IMR-90 (cell line): ENCODE measurements at regions not wholly inside any gene's neighbourhood (a gene's known extent, or its start where the extent isn't known, plus 50 kb on each side); places are given as distances from the start of the nearest gene placed in this dataset.

Experiments used
- ATAC-seq: fragments of 200-7000 bp; cut with Tn5 transposase; 2 replicates; pipeline ENCODE4 v1.9.1; 2020; ENCODE audit warnings: low read depth, mild to moderate bottlenecking, moderate library complexity
- BruUV-seq: library from RNA; stranded (reverse); fragments of 400-500 nt; replicated peaks from 2 replicates; lab custom pipeline; 2021; lab: Mats Ljungman, UMichigan
- CTCF ChIA-PET: fragments of 300-600 bp; formaldehyde crosslinking; extraction: SDS; loops from one replicate; lab custom pipeline; 2021; ENCODE audit warnings: antibody characterized with exemption; lab: Yijun Ruan, JAX
- POLR2A ChIA-PET: fragments of 300-600 bp; sonication (Branson Sonifier 250); formaldehyde crosslinking; loops from one replicate; lab custom pipeline; 2022; ENCODE audit warnings: antibody characterized with exemption; ENCODE audit not compliant: unreplicated experiment; lab: Charles Lee
- DNase-seq: peaks from one replicate; pipeline ENCODE4 v3.0.0; 2013
- H2AFZ ChIP-seq: replicated peaks from 2 replicates; pipeline ENCODE3; 2013; ENCODE audit warnings: low read length, mild to moderate bottlenecking; ENCODE audit not compliant: poor library complexity
- H2AK5ac ChIP-seq: 2 replicates; pipeline ENCODE4 v1.6.1; 2013; ENCODE audit warnings: low read depth, low read length, inconsistent platforms
- H2AK9ac ChIP-seq: replicated peaks from 2 replicates; pipeline ENCODE3; 2013; ENCODE audit warnings: mild to moderate bottlenecking, low read depth, low read length, moderate library complexity; ENCODE audit not compliant: poor library complexity
- H2BK120ac ChIP-seq: 2 replicates; pipeline ENCODE4 v1.6.1; 2013; ENCODE audit warnings: low read depth, low read length, inconsistent platforms
- H2BK15ac ChIP-seq: 3 replicates; pipeline ENCODE4 v1.6.1; 2013; ENCODE audit warnings: low read depth, low read length, inconsistent platforms
- H2BK20ac ChIP-seq: 2 replicates; pipeline ENCODE4 v1.6.1; 2013; ENCODE audit warnings: low read depth, mild to moderate bottlenecking, inconsistent platforms, low read length, moderate library complexity
- H2BK5ac ChIP-seq: 2 replicates; pipeline ENCODE4 v1.6.1; 2013; ENCODE audit warnings: mild to moderate bottlenecking, low read depth, low read length, inconsistent platforms; ENCODE audit not compliant: poor library complexity, severe bottlenecking
- H3K14ac ChIP-seq: replicated peaks from 2 replicates; pipeline ENCODE4 v1.6.1; 2013; ENCODE audit warnings: low read depth, low read length, inconsistent platforms
- H3K18ac ChIP-seq: 2 replicates; pipeline ENCODE4 v1.6.1; 2013; ENCODE audit warnings: low read depth, low read length, control low read depth
- H3K23ac ChIP-seq: 2 replicates; pipeline ENCODE4 v1.6.1; 2013; ENCODE audit warnings: low read depth, low read length, inconsistent platforms
- H3K27ac ChIP-seq: 2 replicates; pipeline ENCODE4 v1.5.1; 2013; ENCODE audit warnings: mild to moderate bottlenecking, control low read depth, low read length; ENCODE audit not compliant: insufficient read depth
- H3K27me3 ChIP-seq: 2 replicates; pipeline ENCODE4 v1.6.1; 2013; ENCODE audit warnings: low read length; ENCODE audit not compliant: control insufficient read depth, insufficient read depth
- H3K36me3 ChIP-seq: 2 replicates; pipeline ENCODE4 v1.6.1; 2013; ENCODE audit warnings: low read length, mixed read lengths; ENCODE audit not compliant: control insufficient read depth, insufficient read depth
- H3K4ac ChIP-seq: 2 replicates; pipeline ENCODE4 v1.6.1; 2013; ENCODE audit warnings: low read depth, low read length, inconsistent platforms
- H3K4me1 ChIP-seq: 2 replicates; pipeline ENCODE4 v1.6.1; 2013; ENCODE audit warnings: low read length, mixed read lengths; ENCODE audit not compliant: control insufficient read depth, insufficient read depth
- H3K4me2 ChIP-seq: 2 replicates; pipeline ENCODE4 v1.6.1; 2013; ENCODE audit warnings: low read depth, mild to moderate bottlenecking, control low read depth, low read length, moderate library complexity
- H3K4me3 ChIP-seq: 2 replicates; pipeline ENCODE4 v1.5.1; 2013; ENCODE audit warnings: low read depth, mild to moderate bottlenecking, control low read depth, low read length, moderate library complexity; ENCODE audit not compliant: insufficient read depth
- H3K56ac ChIP-seq: 2 replicates; pipeline ENCODE4 v1.6.1; 2013; ENCODE audit warnings: low read length, inconsistent platforms; ENCODE audit not compliant: insufficient read depth; ENCODE audit errors: extremely low read depth
- H3K79me1 ChIP-seq, 2 experiments: 2 replicates each; pipeline ENCODE4 v1.6.1; 2013; ENCODE audit warnings: low read length in 2 of 2, inconsistent platforms in 1 of 2, low read depth in 1 of 2
- H3K9ac ChIP-seq: 2 replicates; pipeline ENCODE4 v1.6.1; 2013; ENCODE audit warnings: low read depth, low read length, control low read depth
- H3K9me1 ChIP-seq: 2 replicates; pipeline ENCODE4 v1.6.1; 2013; ENCODE audit warnings: low read length, inconsistent platforms; ENCODE audit not compliant: insufficient read depth
- H3K9me3 ChIP-seq: 2 replicates; pipeline ENCODE4 v1.6.1; 2013; ENCODE audit warnings: low read length; ENCODE audit not compliant: control insufficient read depth, insufficient read depth
- H4K20me1 ChIP-seq: 2 replicates; pipeline ENCODE4 v1.6.1; 2013; ENCODE audit warnings: low read length, inconsistent platforms; ENCODE audit not compliant: insufficient read depth
- H4K5ac ChIP-seq: 2 replicates; pipeline ENCODE4 v1.6.1; 2013; ENCODE audit warnings: mild to moderate bottlenecking, low read depth, low read length, control low read depth
- H4K8ac ChIP-seq, 2 experiments: 2 replicates each; pipeline ENCODE4 v1.6.1; 2013; ENCODE audit warnings: low read depth in 2 of 2, low read length in 2 of 2, control low read depth in 1 of 2, inconsistent platforms in 1 of 2
- H4K91ac ChIP-seq: 2 replicates; pipeline ENCODE4 v1.6.1; 2013; ENCODE audit warnings: low read depth, low read length, inconsistent platforms; ENCODE audit not compliant: insufficient read depth
- BHLHE40 ChIP-seq: fragments of 150-350 bp; IDR thresholded peaks from 2 replicates; pipeline ENCODE4 v1.6.1; 2016; ENCODE audit warnings: mild to moderate bottlenecking, low read depth, low read length
- CEBPB ChIP-seq: IDR thresholded peaks from 2 replicates; pipeline ENCODE4 v1.6.1; 2012; ENCODE audit warnings: low read depth, low read length, improper control_type of control experiment
- CHD1 ChIP-seq: IDR thresholded peaks from 2 replicates; pipeline ENCODE4 v1.6.1; 2012; ENCODE audit warnings: low read depth, low read length, improper control_type of control experiment
- MAFK ChIP-seq: IDR thresholded peaks from 2 replicates; pipeline ENCODE4 v1.6.1; 2012; ENCODE audit warnings: low read depth, low read length, improper control_type of control experiment
- MAZ ChIP-seq: IDR thresholded peaks from 2 replicates; pipeline ENCODE4 v1.6.1; 2012; ENCODE audit warnings: low read depth, mild to moderate bottlenecking, low read length, improper control_type of control experiment, moderate library complexity, borderline replicate concordance
- MXI1 ChIP-seq: IDR thresholded peaks from 2 replicates; pipeline ENCODE4 v1.6.1; 2012; ENCODE audit warnings: low read depth, mild to moderate bottlenecking, low read length, moderate library complexity, borderline replicate concordance
- POLR2A ChIP-seq: IDR thresholded peaks from 2 replicates; pipeline ENCODE4 v1.6.1; 2012; ENCODE audit warnings: mild to moderate bottlenecking, low read depth, low read length
- RAD21 ChIP-seq: IDR thresholded peaks from 2 replicates; pipeline ENCODE4 v1.6.1; 2012; ENCODE audit warnings: low read length, improper control_type of control experiment
- RFX5 ChIP-seq: IDR thresholded peaks from 2 replicates; pipeline ENCODE4 v1.8.0; 2012; ENCODE audit warnings: low read depth, mild to moderate bottlenecking, low read length, moderate library complexity
- SMC3 ChIP-seq: fragments of 150-350 bp; IDR thresholded peaks from 2 replicates; pipeline ENCODE4 v1.6.1; 2016; ENCODE audit warnings: low read depth, mild to moderate bottlenecking, antibody characterized with exemption, low read length, moderate library complexity
- WGBS, 2 experiments: methylation state at CpG; one replicate each; pipeline versions ENCODE4 v1.1.5 to v1.1.7; 2013; ENCODE audit warnings: missing lambda C conversion rate in 2 of 2; ENCODE audit not compliant: insufficient read length in 1 of 2; ENCODE audit errors: extremely low coverage in 2 of 2; 5-methylcytosine and 5-hydroxymethylcytosine counted together
- dilution Hi-C: fragments of 300-500 bp; cut with HindIII; formaldehyde crosslinking; loops from one replicate; pipeline ENCODE4 v1.14.3; 2018; ENCODE audit warnings: low sequenced_read_pairs; ENCODE audit not compliant: unreplicated experiment
- in situ Hi-C: fragments of 300-500 bp; cut with MboI; formaldehyde crosslinking; loops from 3 replicates; pipeline ENCODE4 v1.14.3; 2019; ENCODE audit warnings: low sequenced_read_pairs, inconsistent platforms, mixed read lengths
- intact Hi-C: fragments of 100-400 bp; cut with micrococcal nuclease; formaldehyde crosslinking; loops from 2 replicates; pipeline ENCODE4 v1.10.0; 2022
- TF ChIP-seq, protein P1 (sequence below): fragments of 150-350 bp; IDR thresholded peaks from 2 replicates; pipeline ENCODE4 v1.6.1; 2017; ENCODE audit warnings: mild to moderate bottlenecking, antibody characterized with exemption, low read length, low read depth
- TF ChIP-seq, protein P2 (sequence below): fragments of 150-350 bp; IDR thresholded peaks from 2 replicates; pipeline ENCODE4 v1.6.1; 2016; ENCODE audit warnings: low read depth, mild to moderate bottlenecking, low read length, moderate library complexity, borderline replicate concordance

DNA sequence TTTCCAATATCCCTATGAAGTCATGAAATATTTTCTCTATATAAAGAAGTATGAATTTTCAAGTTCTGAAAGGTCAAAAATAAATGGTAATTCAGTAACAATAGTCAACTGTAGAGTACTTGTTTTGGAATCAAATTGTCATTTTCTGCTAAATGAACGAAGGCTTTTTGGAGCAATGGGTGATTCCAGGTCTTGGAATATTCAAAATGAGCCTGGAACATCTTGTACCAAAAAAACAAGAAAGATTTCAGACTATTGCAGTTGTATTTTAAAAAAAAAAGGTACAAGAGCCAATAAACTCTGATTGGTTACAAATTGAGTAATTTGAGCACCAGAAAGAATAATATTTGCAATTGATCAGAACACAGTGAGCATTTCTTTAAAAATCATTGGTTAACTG, 730.1 kb downstream of the DTWD2 start:
- no peaks in the 10 kb centered on the region for H3K27me3 ChIP-seq
- no peak overlapping the region for H2AFZ ChIP-seq
- no peak overlapping the region for H4K8ac ChIP-seq
- H2AK9ac ChIP-seq: no peak overlapping the region
- no peak overlapping the region for H3K4me2 ChIP-seq
- H3K9me3 ChIP-seq: no peaks in the 10 kb centered on the region; the same call in 1 of the 2 replicates
- H3K9me1 ChIP-seq: no peaks in the 10 kb centered on the region
- H4K20me1 ChIP-seq: no peaks in the 10 kb centered on the region
- H3K23ac ChIP-seq: no peak overlapping the region
- CTCF ChIA-PET: interaction anchor here (1.1 kb wide), 1 partner anchor 14 kb away, joined by 3 read pairs; no protein-coding TSS in a partner anchor
- ATAC-seq: no peak
- H4K91ac ChIP-seq: no peak overlapping the region
- no peaks in the 10 kb centered on the region for H3K36me3 ChIP-seq
- no peak overlapping the region for H2BK20ac ChIP-seq
- TF ChIP-seq BHLHE40 (no peak), SMC3 (no peak), RAD21 (no peak), CEBPB (no peak), RFX5 (no peak), MAZ (no peak), POLR2A (no peak), MAFK (no peak), MXI1 (no peak), CHD1 (no peak)
- TF ChIP-seq, protein P1, sequence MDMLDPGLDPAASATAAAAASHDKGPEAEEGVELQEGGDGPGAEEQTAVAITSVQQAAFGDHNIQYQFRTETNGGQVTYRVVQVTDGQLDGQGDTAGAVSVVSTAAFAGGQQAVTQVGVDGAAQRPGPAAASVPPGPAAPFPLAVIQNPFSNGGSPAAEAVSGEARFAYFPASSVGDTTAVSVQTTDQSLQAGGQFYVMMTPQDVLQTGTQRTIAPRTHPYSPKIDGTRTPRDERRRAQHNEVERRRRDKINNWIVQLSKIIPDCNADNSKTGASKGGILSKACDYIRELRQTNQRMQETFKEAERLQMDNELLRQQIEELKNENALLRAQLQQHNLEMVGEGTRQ: no peak
- TF ChIP-seq, protein P2, sequence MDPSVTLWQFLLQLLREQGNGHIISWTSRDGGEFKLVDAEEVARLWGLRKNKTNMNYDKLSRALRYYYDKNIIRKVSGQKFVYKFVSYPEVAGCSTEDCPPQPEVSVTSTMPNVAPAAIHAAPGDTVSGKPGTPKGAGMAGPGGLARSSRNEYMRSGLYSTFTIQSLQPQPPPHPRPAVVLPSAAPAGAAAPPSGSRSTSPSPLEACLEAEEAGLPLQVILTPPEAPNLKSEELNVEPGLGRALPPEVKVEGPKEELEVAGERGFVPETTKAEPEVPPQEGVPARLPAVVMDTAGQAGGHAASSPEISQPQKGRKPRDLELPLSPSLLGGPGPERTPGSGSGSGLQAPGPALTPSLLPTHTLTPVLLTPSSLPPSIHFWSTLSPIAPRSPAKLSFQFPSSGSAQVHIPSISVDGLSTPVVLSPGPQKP: no peak
- no peak overlapping the region for H3K9ac ChIP-seq
- dilution Hi-C loops: no loop called here
- H2AK5ac ChIP-seq: no peak overlapping the region
- H3K56ac ChIP-seq: no peak overlapping the region
- no peak overlapping the region for H4K5ac ChIP-seq
- no peaks in the 10 kb centered on the region for H3K79me1 ChIP-seq
- no peak overlapping the region for H3K4me3 ChIP-seq
- no peak overlapping the region for H3K4ac ChIP-seq
- H2BK5ac ChIP-seq: no peak overlapping the region
- H2BK15ac ChIP-seq: no peak overlapping the region
- intact Hi-C loops: no loop called here
- no CpG with 5 or more reads among the region's 1 CpG for WGBS, 2 experiments
- BruUV-seq: no TSS peak
- no peak overlapping the region for H2BK120ac ChIP-seq
- DNase-seq: no peak
- no peak overlapping the region for H3K18ac ChIP-seq
- no peaks in the 10 kb centered on the region for H3K4me1 ChIP-seq
- in situ Hi-C loops: no loop called here
- POLR2A ChIA-PET: no interaction called here
- no peak overlapping the region for H3K14ac ChIP-seq
- H3K27ac ChIP-seq: no peak overlapping the region
